WTC11 (cell line): ENCODE measurements at regions not wholly inside any gene's neighbourhood (a gene's known extent, or its start where the extent isn't known, plus 50 kb on each side); places are given as distances from the start of the nearest gene placed in this dataset.

Experiments used
- ATAC-seq: fragments of 200-7000 bp; cut with Tn5 transposase; 2 replicates; pipeline ENCODE4 v1.10.0; 2021; ENCODE audit warnings: mild to moderate bottlenecking, moderate library complexity
- CTCF ChIA-PET: fragments of 300-600 bp; sonication (Branson Sonifier 250); formaldehyde crosslinking; loops from one replicate; lab custom pipeline; 2021; ENCODE audit warnings: antibody characterized with exemption; lab: Charles Lee
- POLR2A ChIA-PET: fragments of 350-600 bp; sonication (Branson Sonifier 250); formaldehyde crosslinking; loops from one replicate; lab custom pipeline; 2021; ENCODE audit warnings: antibody characterized with exemption; lab: Charles Lee
- DNase-seq: peaks from one replicate; pipeline ENCODE4 v3.0.0; 2021; ENCODE audit warnings: low spot score
- H3K27ac Mint-ChIP-seq: 2 replicates; pipeline ENCODE4 v1.8.0; 2021; ENCODE audit warnings: mixed read lengths
- H3K27me3 Mint-ChIP-seq: 2 replicates; pipeline ENCODE4 v1.8.0; 2021; ENCODE audit warnings: low read depth, mild to moderate bottlenecking, moderate library complexity, mixed read lengths
- H3K36me3 Mint-ChIP-seq: 2 replicates; pipeline ENCODE4 v1.8.0; 2021; ENCODE audit warnings: mixed read lengths
- H3K4me1 Mint-ChIP-seq: 2 replicates; pipeline ENCODE4 v1.8.0; 2022; ENCODE audit warnings: mixed read lengths
- H3K4me3 Mint-ChIP-seq: 2 replicates; pipeline ENCODE4 v1.8.0; 2021; ENCODE audit warnings: mild to moderate bottlenecking, moderate library complexity, mixed read lengths
- H3K9me3 Mint-ChIP-seq: 2 replicates; pipeline ENCODE4 v1.8.0; 2021; ENCODE audit warnings: mixed read lengths
- AFF4 ChIP-seq: sonication (generic); formaldehyde crosslinking; IDR thresholded peaks from 2 replicates; pipeline ENCODE4 v1.8.1; 2023; ENCODE audit warnings: mild to moderate bottlenecking, missing genetic modification reagents, borderline replicate concordance
- ARID4B ChIP-seq: sonication (generic); formaldehyde crosslinking; IDR thresholded peaks from 2 replicates; pipeline ENCODE4 v1.8.0; 2023; ENCODE audit warnings: missing genetic modification reagents, mild to moderate bottlenecking, borderline replicate concordance
- E2F5 ChIP-seq: sonication (generic); formaldehyde crosslinking; IDR thresholded peaks from 2 replicates; pipeline ENCODE4 v1.8.1; 2022; ENCODE audit warnings: mild to moderate bottlenecking, moderate library complexity, missing genetic modification reagents
- ESRRA ChIP-seq: sonication (generic); formaldehyde crosslinking; IDR thresholded peaks from 2 replicates; pipeline ENCODE4 v1.8.1; 2022; ENCODE audit warnings: mild to moderate bottlenecking, missing genetic modification reagents, borderline replicate concordance
- GABPB1 ChIP-seq: sonication (generic); formaldehyde crosslinking; IDR thresholded peaks from 2 replicates; pipeline ENCODE4 v1.8.1; 2023; ENCODE audit warnings: mild to moderate bottlenecking, missing genetic modification reagents
- JAZF1 ChIP-seq: fragments of 250-450 bp; sonication (Bioruptor Pico); IDR thresholded peaks from 2 replicates; pipeline ENCODE4 v1.9.0; 2021; ENCODE audit warnings: moderate library complexity, mild to moderate bottlenecking, inconsistent platforms
- NFE2L1 ChIP-seq: sonication (generic); formaldehyde crosslinking; IDR thresholded peaks from 2 replicates; pipeline ENCODE4 v1.8.1; 2023; ENCODE audit warnings: missing genetic modification reagents
- NR1H2 ChIP-seq: sonication (generic); formaldehyde crosslinking; IDR thresholded peaks from 2 replicates; pipeline ENCODE4 v1.9.0; 2021; ENCODE audit warnings: mild to moderate bottlenecking, moderate library complexity, missing genetic modification reagents
- PRDM15 ChIP-seq: sonication (generic); formaldehyde crosslinking; IDR thresholded peaks from 2 replicates; pipeline ENCODE4 v1.8.0; 2022; ENCODE audit warnings: missing genetic modification reagents
- RORB ChIP-seq: fragments of 250-450 bp; sonication (Bioruptor Pico); IDR thresholded peaks from 2 replicates; pipeline ENCODE4 v1.9.0; 2021; ENCODE audit warnings: mild to moderate bottlenecking
- SOX15 ChIP-seq: fragments of 250-450 bp; sonication (Bioruptor Pico); IDR thresholded peaks from 2 replicates; pipeline ENCODE4 v1.9.0; 2021; ENCODE audit warnings: mild to moderate bottlenecking
- USF2 ChIP-seq: sonication (generic); formaldehyde crosslinking; IDR thresholded peaks from 2 replicates; pipeline ENCODE4 v1.8.1; 2023; ENCODE audit warnings: mild to moderate bottlenecking, missing genetic modification reagents, moderate library complexity
- ZBTB21 ChIP-seq: sonication (generic); formaldehyde crosslinking; IDR thresholded peaks from 2 replicates; pipeline ENCODE4 v1.8.1; 2023; ENCODE audit warnings: mild to moderate bottlenecking, missing genetic modification reagents, borderline replicate concordance
- ZBTB43 ChIP-seq: sonication (generic); formaldehyde crosslinking; IDR thresholded peaks from 2 replicates; pipeline ENCODE4 v1.8.1; 2023; ENCODE audit warnings: mild to moderate bottlenecking, missing genetic modification reagents
- ZNF219 ChIP-seq: sonication (generic); formaldehyde crosslinking; IDR thresholded peaks from 2 replicates; pipeline ENCODE4 v1.8.0; 2023; ENCODE audit warnings: missing genetic modification reagents, mild to moderate bottlenecking, borderline replicate concordance
- ZNF423 ChIP-seq: fragments of 250-450 bp; sonication (Bioruptor Pico); IDR thresholded peaks from 2 replicates; pipeline ENCODE4 v2.1.2; 2022; ENCODE audit warnings: mild to moderate bottlenecking, moderate library complexity
- ZNF512 ChIP-seq: sonication (generic); formaldehyde crosslinking; IDR thresholded peaks from 2 replicates; pipeline ENCODE4 v1.8.1; 2022; ENCODE audit warnings: missing genetic modification reagents, borderline replicate concordance

- TF ChIP-seq ZBTB43 (CRISPR knock-in tag): no peak
- no peak for TF ChIP-seq JAZF1 (CRISPR knock-in tag)
- no peak for TF ChIP-seq GABPB1 (CRISPR knock-in tag)
- no peak for TF ChIP-seq ARID4B (CRISPR knock-in tag)
- TF ChIP-seq SOX15 (CRISPR knock-in tag): no peak
- TF ChIP-seq, all 79 proteins: peak for 0
Measured at GRCh38 chr18:30859036-30859435, 183.5 kb downstream of the DSC3 start (continued).

GRCh38 chr18:30858560-30858959 is 184.0 kb downstream of the DSC3 start:
- ChIA-PET CTCF (interaction anchor here (0.7 to 1.3 kb wide), 3 partner anchors 12 to 566 kb away, joined by 3 read pairs; no protein-coding TSS in a partner anchor), POLR2A (no interaction called here)
- Mint-ChIP-seq H3K27ac (no peak overlapping the region), H3K4me1 (peaks cover 8% of the 10 kb centered on the region), H3K4me3 (no peak overlapping the region), H3K9me3 (no peaks in the 10 kb centered on the region), H3K27me3 (no peaks in the 10 kb centered on the region), H3K36me3 (no peaks in the 10 kb centered on the region)
- TF ChIP-seq E2F5 (CRISPR knock-in tag) (no peak), ZBTB21 (CRISPR knock-in tag) (no peak), USF2 (CRISPR knock-in tag) (no peak)
- ATAC-seq: no peak
- no peak for DNase-seq

- ChIA-PET POLR2A (no interaction called here), CTCF (no interaction called here)
- H3K27ac Mint-ChIP-seq: no peak overlapping the region
- TF ChIP-seq RORB (CRISPR knock-in tag): no peak
- TF ChIP-seq ZNF219: no peak
- no peak for TF ChIP-seq PRDM15 (CRISPR knock-in tag)
- TF ChIP-seq NFE2L1 (CRISPR knock-in tag): no peak
- no peak for TF ChIP-seq ESRRA (CRISPR knock-in tag)
- TF ChIP-seq AFF4 (CRISPR knock-in tag): no peak
- TF ChIP-seq ZNF512: no peak
- TF ChIP-seq NR1H2 (CRISPR knock-in tag): no peak
- no peak for TF ChIP-seq ZNF423 (CRISPR knock-in tag)
Measured at GRCh38 chr18:30855762-30856161, 186.8 kb downstream of the DSC3 start.

More at GRCh38 chr18:30855762-30856161, 186.8 kb downstream of the DSC3 start:
- Mint-ChIP-seq H3K4me3 (no peak overlapping the region), H3K27me3 (no peaks in the 10 kb centered on the region), H3K9me3 (peaks cover 2% of the 10 kb centered on the region; the same call in 1 of the 2 replicates), H3K36me3 (no peaks in the 10 kb centered on the region), H3K4me1 (no peaks in the 10 kb centered on the region)
- DNase-seq: no peak
- ATAC-seq: no peak
